NB4 (cell line): ENCODE measurements at regions not wholly inside any gene's neighbourhood (a gene's known extent, or its start where the extent isn't known, plus 50 kb on each side); places are given as distances from the start of the nearest gene placed in this dataset.

Experiments
- POLR2A ChIP-seq: IDR thresholded peaks from 2 replicates; pipeline ENCODE4 v1.6.1; 2011; ENCODE audit warnings: mild to moderate bottlenecking; ENCODE audit not compliant: insufficient read length; ENCODE audit errors: extremely low read depth
- TF ChIP-seq, protein P1 (sequence below): IDR thresholded peaks from one replicate; pipeline ENCODE4 v1.5.1; 2012; ENCODE audit warnings: low read depth, low read length

DNA sequence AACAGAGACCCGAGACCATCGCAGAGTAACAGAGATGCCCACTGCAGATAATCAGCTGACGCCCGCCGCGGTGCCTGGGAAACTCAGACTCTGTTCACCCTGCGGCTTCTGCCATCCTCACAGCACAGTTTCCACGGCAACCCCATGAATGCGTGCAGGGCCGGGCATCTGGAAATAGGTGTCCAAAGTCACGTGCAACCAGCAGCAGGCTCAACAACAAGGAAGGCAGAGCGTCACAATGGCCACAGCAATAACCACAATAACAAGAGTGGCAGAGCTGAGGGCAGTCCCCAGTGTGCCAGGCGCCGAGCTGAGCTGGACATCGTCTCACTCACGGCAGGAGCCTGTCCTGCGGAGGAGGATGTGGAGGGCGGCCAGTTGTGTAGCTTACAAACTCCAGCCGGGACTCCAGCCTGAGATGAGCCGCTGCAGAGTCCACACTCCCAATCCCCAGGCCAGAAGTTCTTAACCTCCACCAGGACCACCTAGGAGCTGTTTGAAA is 102.0 kb downstream of the CRYAA start:
- TF ChIP-seq POLR2A, result no peak
- TF ChIP-seq, protein P1, sequence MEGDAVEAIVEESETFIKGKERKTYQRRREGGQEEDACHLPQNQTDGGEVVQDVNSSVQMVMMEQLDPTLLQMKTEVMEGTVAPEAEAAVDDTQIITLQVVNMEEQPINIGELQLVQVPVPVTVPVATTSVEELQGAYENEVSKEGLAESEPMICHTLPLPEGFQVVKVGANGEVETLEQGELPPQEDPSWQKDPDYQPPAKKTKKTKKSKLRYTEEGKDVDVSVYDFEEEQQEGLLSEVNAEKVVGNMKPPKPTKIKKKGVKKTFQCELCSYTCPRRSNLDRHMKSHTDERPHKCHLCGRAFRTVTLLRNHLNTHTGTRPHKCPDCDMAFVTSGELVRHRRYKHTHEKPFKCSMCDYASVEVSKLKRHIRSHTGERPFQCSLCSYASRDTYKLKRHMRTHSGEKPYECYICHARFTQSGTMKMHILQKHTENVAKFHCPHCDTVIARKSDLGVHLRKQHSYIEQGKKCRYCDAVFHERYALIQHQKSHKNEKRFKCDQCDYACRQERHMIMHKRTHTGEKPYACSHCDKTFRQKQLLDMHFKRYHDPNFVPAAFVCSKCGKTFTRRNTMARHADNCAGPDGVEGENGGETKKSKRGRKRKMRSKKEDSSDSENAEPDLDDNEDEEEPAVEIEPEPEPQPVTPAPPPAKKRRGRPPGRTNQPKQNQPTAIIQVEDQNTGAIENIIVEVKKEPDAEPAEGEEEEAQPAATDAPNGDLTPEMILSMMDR, result no peak
